Tibial nerve (tissue), 3 donors: ENCODE measurements at regions not wholly inside any gene's neighbourhood (a gene's known extent, or its start where the extent isn't known, plus 50 kb on each side); places are given as distances from the start of the nearest gene placed in this dataset.

ENCODE experiments used
- CTCF ChIP-seq, 5 experiments: fragments of 200-600 bp in 3 of 5; fragments of 450-650 bp in 2 of 5; sonication (generic) in 3 of 5; IDR thresholded peaks; one replicate each; pipeline ENCODE4 v1.5.1; 2016 to 2019; ENCODE audit warnings: antibody characterized with exemption in 5 of 5, mild to moderate bottlenecking in 3 of 5, moderate library complexity in 2 of 5
- POLR2A ChIP-seq, 2 donors: fragments of 450-650 bp; IDR thresholded peaks; one replicate each; pipeline ENCODE4 v1.6.1; 2017; ENCODE audit warnings: antibody characterized with exemption in 2 of 2, mild to moderate bottlenecking in 2 of 2, moderate library complexity in 2 of 2

GRCh38 chrX:112163906-112164305 is 81.3 kb upstream of the TRPC5 start:
- no peak for TF ChIP-seq CTCF (IDR thresholded peaks at IDR 0.05)
- TF ChIP-seq POLR2A (IDR thresholded peaks at IDR 0.05), result no peak
